Retinal pigment epithelial cell (primary cell): ENCODE measurements at regions not wholly inside any gene's neighbourhood (a gene's known extent, or its start where the extent isn't known, plus 50 kb on each side); places are given as distances from the start of the nearest gene placed in this dataset.

Experiments
- DNase-seq: peaks from one replicate; pipeline ENCODE4 v3.0.0-alpha.2; 2010; ENCODE audit warnings: low read depth
- H3K4me3 ChIP-seq: 2 replicates; pipeline ENCODE4 v1.5.1; 2011; ENCODE audit warnings: mild to moderate bottlenecking, low read length, control low read depth, moderate library complexity
- TF ChIP-seq, protein P1 (sequence below): conservative IDR thresholded peaks from 2 replicates; pipeline ENCODE4 v1.5.1; 2011; ENCODE audit warnings: low read depth, low read length, control low read depth, inconsistent platforms

DNA sequence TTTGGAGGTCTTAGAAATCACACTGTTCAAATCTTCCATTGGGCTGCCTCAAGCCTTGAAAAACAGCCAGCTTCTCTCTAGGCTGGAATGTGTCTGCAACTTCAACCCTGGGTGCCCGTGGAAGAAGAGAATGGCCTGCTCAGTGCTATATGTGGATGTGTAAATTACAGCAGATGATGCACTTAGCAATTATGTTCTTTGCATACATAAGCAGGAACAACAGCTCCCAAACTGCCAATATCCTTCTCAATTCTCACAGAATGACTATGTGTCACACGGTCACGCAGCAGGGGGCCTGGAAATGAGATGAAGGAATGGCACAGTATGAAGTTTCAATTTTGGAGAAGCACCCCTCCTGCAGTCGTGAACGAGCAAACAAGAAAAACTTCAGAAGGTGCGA is 175.2 kb upstream of the SMARCA2 start:
- no peak for DNase-seq
- TF ChIP-seq, protein P1, sequence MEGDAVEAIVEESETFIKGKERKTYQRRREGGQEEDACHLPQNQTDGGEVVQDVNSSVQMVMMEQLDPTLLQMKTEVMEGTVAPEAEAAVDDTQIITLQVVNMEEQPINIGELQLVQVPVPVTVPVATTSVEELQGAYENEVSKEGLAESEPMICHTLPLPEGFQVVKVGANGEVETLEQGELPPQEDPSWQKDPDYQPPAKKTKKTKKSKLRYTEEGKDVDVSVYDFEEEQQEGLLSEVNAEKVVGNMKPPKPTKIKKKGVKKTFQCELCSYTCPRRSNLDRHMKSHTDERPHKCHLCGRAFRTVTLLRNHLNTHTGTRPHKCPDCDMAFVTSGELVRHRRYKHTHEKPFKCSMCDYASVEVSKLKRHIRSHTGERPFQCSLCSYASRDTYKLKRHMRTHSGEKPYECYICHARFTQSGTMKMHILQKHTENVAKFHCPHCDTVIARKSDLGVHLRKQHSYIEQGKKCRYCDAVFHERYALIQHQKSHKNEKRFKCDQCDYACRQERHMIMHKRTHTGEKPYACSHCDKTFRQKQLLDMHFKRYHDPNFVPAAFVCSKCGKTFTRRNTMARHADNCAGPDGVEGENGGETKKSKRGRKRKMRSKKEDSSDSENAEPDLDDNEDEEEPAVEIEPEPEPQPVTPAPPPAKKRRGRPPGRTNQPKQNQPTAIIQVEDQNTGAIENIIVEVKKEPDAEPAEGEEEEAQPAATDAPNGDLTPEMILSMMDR = no peak
- no peak overlapping the region for H3K4me3 ChIP-seq

DNA sequence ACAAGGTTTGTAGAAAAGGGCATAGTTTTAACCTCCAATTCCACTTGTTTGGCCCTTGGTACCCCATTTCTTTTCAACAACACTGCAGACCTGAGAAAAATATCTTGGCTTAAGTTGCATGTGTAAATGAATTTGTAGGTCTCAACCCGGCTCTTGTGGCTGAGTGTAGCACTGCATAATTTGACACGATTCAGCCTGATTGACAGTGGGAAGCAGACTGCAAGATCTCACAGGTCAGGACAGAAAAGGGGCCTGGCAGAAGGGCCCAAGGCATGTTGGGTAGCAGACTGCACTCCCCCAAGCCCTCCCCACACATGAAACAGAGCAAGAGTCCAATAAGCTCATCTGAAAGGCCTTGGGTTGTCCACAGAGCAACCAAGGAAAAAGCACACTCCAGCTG is 169.7 kb upstream of the SMARCA2 start:
- TF ChIP-seq, protein P1 = no peak
- DNase-seq = no peak
- no peak overlapping the region for H3K4me3 ChIP-seq

DNA sequence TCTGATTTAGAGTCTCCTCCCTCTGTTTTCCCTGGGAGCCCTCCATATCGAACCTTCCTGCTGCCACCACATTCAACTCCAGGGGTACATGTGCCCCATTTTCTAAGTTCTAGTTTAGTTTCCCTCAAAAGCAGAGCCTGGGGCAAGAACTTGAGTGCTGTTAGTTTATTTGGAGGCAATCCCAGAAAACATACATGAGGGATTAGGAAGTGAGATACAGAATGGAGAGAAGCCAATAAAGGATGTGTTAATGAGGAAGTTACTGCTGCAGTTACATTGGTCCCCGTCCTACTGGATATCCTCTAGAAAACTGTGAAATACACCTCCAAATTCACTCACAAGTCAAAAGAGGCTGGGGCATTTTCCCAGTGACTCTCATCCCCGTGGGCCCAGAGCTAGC is 159.4 kb upstream of the SMARCA2 start:
- TF ChIP-seq, protein P1 = no peak
- H3K4me3 ChIP-seq = no peak overlapping the region
- no peak for DNase-seq

DNA sequence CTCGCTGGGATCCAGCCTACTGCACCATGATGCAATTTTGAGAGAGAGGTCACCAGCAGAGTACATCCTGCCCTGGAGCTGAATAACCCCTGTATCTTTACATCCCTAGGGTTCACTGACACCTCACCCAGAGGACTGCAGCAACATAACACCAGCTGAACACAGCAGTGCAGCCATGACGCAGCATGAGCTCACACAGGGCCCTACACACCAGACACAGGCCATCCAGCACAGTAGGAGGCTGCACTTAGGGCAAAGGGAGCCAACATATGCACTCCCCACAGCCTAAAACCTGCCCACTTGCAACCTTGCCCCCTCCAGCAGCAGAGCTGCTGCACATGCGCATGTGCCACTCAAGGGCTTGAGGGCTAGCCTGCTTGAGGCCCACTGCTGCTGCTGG is 157.3 kb upstream of the SMARCA2 start:
- TF ChIP-seq, protein P1 = no peak

DNA sequence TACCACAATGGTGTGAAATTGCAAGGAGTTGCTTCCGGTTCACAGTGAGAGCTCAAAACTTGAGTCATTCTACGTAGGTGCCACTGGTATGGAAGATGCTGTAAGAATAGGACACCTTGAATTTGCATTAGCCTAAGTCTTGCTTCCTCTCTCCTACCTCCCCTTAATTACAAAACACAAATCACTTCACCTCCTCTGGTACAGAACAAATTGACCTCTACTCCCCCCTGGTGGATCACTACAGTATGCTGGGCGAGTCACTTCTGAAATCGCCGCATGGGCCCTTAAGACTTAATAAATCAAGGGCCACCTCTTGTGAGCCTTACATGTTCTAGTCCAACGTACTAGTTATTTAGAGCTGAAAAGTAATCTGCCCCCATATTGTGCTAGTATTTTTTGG is 145.3 kb upstream of the SMARCA2 start:
- no peak for DNase-seq
- no peak overlapping the region for H3K4me3 ChIP-seq
- TF ChIP-seq, protein P1 = peak; percentile 44

More for the DNA sequence above, 157.3 kb upstream of the SMARCA2 start:
- DNase-seq = no peak
- no peak overlapping the region for H3K4me3 ChIP-seq

DNA sequence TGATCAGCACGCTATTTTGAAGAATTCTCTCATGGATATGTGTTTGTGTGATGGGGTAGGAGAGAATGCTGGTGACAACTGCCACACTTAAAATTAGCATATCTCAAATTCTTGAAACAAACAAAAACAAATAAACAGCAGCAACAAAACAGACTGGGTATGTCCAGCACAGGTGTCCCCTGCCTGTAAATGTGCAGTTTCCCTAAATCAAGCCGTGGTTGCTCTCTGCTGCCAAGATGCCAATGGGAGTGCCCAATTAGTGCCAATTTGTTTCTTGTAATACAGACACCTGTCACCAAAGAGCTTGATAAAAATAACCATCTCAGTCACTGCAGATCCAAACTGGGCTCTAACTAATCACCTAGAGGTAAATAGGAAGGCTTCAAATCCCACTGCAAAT is 144.2 kb upstream of the SMARCA2 start:
- DNase-seq = no peak
- H3K4me3 ChIP-seq = no peak overlapping the region
- TF ChIP-seq, protein P1 = no peak

DNA sequence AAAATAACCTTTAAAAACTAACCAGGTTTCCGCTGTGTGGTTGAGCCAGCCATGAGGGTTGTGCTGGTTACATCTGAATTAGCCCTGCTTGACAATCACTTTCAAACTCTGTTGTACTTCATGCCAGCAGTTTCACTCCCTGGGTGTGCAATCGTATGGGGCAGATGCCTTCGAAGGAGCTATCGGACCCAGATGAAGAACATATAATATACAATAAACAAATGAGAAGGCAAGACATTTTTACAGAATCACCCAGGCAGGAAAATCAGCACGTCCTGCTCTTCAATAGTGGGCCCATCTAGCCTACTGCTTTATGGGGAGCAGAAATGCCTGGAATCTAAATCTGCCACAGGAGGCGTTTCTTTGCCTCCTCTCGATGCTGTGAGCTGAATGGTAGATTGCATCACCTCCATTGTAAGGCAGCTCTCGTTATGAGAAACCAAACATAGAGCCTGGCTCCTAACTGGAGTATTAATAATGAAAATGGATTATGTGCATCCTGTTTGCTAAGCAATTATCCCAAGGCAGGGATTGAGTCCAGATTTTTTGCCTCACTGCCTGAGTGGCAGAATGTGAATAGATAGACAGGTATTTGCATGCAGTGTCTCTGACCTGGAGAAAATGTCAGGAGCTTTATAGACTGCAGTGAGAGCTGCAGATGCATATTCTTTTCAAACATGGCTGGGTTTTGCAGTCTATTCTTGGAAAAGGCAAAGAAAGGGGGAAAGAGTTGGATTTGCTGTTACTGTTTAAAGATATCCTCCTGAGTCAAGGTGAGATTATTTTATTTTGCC is 143.3 kb upstream of the SMARCA2 start:
- DNase-seq = no peak
- TF ChIP-seq, protein P1 = no peak
- no peak overlapping the region for H3K4me3 ChIP-seq
